HG03097 (cell line): ENCODE measurements at regions not wholly inside any gene's neighbourhood (a gene's known extent, or its start where the extent isn't known, plus 50 kb on each side); places are given as distances from the start of the nearest gene placed in this dataset.
"Not testable (repeated sequence)": the region's sequence is repeated elsewhere in the genome, so short reads cannot be mapped to it uniquely, and the experiment has no call there.

Source experiments
- ATAC-seq: cut with Tn5 transposase; IDR thresholded peaks from one replicate; pipeline ENCODE4 v1.9.1; 2021; ENCODE audit not compliant: unreplicated experiment, low FRiP score

DNA sequence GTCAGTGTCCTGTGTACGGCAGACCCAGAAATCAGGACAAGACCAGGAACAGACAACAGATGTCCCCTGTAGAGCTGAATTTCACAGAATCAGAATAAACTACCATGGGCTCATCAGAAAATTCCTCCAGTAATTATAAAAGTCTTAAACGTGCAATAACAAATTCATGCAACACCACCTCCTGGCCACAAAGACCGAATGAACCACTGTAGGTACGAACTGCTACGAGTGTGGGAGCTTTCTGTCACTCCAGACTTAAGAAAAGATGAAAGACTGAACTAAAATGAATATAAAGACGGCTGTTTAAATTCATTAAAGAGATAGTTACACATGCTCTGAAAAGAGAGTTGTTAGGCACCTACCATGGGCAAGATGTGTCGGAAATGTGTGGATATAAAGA is 333.5 kb downstream of the RRAGC start:
- ATAC-seq = no peak

DNA sequence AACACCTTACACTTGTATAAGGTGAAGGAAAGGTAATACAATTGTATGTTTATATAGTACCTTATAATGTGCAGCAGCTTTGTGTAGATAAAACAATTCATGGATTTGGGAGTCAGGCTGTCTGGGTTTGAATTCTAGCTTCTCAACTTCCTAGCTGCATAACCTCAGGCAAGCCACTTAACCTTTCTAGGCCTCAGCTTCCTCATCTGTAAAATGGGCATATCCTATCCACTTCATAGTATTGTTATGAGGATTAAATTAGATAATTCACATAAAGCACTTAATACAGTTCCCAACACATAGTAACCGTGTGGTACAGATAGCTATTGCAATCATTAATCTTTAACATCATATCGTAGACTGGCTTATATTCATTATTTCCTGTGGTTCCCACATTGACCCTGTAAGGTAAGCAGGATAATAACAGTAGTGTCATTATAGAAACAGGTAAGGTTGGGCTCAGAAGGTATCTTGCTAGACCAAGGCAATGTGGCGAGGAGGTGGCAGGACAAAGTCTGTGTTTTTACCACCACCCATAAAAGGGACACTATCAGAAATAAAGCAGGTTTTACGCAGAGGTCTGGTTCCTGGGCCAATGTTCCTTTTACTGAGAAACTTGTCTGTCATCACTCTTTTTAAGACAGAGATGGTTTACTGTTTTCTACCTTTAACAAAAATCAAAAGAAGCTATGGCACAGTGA is 334.1 kb downstream of the RRAGC start:
- no peak for ATAC-seq

DNA sequence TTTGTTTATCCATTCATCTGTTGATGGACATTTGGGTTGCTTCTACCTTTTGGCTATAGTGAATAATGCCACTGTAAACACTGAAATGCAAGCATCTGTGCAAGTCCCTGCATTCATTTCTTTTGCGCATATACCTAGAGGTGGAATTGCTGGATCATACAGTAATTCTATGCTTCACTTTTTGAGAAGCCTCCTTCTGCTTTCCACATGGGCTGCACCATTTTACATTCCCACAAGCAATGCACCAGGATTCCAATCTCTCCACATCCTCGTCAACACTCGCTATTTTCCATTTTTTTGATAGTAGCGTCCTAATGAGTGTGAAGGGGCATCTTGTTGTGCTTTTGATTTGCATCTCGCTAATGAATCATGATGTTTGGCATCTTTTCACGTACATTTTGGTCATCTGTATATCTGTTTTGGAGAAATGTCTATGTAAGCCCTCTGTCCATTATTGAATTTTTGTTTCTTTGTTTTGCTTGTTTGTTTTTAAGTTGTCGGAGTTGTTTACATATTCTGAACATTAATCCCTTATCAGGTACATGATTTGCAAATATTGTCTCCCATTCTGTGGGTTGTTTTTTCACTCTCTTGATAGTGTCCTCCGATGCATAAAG is 335.4 kb downstream of the RRAGC start:
- no peak for ATAC-seq

DNA sequence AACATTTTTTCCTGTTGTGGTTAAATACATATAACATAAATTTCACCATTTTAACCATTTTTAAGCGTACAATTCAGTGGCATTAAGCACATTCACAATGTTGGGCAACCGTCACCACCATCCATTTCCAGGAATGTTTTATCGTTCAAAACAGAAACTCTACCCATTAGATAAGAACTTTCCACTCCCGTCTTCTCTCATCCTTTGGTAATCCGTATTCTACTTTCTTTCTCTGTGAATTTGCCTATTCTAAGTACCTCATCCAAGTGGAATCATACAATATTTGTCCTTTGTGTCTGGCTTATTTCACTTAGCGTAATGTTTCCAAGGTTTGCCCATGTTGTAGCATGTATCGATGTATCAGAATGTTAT is 336.0 kb downstream of the RRAGC start:
- no peak for ATAC-seq

DNA sequence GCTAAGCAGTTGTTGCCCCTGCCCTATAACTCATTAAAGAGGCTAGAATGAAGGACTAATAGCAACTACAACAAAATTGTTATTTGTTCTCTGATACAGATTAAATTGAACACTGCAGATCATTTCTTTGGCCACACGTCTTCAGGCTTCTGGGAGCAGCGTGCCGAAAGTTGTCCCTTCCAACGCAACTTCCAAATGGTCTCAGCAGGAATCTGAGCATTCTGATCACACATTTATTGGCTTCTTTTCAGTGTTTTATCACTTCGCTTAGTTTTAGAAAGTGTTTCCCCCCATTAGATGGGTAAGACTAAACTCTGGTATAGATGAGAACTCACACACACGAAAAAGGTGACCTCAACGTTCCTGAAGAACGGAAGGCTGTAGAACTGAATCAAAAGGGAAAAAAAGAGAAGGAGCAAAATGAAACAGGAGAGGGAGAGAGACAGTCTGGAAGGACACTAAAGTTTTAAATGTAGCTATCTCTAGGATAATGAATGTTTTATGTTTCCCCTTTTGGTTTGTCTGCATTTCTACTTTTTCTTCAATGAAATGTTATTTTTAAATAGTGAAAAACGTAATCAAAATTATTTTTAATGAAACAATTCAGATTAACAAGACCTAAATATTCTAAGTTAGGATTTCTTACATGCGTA is 336.5 kb downstream of the RRAGC start:
- ATAC-seq = no peak

DNA sequence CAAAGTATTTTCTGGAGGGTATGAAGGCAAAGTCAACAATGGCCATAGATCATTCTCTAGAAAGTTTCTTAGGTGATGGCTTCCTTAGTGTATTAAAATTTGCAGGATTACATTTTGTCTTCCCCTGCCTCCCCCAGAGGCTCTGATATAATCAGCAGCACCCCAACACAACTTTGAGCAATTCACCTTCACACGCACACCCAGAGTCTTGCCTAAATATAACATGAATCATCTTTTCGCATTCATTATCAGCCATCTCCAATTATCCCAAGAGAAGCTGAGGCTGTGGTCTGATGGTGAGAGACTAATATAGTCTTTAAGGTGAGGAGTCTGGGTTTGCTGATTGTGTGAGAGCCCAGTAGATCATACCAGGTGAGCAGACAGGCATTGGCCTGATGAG is 343.0 kb downstream of the RRAGC start:
- no peak for ATAC-seq

DNA sequence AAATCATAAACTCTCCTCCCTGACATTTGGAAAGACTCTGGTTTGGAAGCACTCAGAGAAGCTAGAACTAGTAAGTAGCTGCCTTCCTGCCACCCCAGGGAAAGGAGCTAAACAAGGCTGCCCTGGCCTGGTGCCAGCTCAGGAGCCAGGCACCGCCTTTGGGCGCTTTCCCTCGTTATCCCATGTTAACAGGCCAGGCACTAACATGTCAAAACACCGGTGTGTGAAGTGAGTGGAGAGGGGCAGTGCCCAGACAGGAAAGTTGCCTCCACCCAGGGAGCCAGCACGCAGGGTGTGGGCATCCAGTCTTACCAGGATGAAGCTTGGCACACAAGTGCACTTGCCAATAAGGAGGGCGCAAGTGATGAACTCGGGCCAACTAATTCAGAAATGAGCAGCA is 346.8 kb downstream of the RRAGC start:
- no peak for ATAC-seq

DNA sequence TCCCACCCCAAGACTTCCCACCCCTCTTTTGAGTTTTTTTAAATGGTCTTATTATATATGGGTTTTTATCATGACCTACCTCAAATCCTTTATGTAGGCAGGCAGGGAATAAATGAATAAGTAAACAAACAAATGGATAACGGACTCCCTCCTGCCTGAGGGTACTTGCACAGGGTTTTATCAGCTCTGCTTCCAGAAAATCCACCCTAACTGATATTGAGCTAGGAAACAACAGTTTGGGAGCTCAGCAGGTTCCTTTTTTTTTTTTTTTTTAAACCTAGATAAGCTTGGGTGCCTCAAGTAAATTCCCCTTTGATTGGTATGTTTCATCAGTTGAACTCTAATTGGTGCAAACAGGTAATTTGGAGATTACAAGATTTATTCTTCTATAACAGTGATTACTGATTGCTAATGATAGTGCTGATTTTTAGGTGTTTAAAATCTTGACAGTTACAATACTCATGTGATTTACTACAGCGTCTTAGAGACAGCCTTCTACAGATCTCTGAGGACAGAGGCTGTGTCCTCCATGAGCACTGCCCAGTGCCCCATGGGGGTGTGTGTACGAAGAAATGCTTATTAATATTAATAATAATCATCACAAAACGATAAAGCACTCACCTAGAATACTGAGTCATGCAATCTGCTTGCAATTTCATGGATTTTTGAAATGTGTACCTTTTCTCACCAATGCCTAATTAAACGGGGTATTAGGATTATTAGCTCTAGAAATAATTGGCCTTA is 347.4 kb downstream of the RRAGC start:
- no peak for ATAC-seq

DNA sequence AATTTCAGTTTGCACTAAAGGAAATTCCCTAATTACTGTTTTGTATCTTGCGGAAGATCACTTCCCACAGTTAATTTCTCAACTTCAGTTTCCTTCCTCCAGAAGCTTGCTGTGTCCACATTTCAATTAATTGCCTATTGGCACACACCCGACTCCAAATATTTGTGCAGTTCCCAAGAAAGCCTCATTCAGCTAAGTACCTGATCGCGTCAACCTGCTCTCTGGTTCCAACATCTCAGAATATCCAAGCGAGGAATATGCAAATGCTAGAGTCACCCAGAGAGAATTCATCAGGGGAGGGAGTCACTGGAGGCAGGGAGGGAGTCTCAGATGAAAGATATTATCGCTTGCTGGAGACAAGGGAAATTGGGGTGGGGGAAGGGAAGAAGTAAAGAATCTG is 351.3 kb downstream of the RRAGC start:
- ATAC-seq = no peak

DNA sequence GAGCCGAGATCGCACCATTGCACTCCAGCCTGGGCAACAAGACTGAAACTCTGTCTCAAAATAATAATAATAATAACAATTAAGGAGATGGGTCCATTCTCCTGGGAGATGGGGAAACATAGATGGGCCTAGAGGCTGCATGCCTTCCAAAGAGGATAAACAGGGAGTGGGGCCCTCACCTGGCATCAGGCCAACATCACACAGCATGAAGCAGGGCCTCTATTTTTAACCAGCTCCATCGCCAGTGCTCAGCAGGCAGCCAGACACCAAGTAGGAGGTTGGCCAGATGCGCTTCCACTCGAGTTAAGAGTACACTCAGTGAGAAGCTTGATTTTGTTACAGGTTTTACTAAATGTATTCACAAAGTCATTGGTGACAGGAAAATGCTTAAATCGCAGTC is 352.0 kb downstream of the RRAGC start:
- no peak for ATAC-seq

DNA sequence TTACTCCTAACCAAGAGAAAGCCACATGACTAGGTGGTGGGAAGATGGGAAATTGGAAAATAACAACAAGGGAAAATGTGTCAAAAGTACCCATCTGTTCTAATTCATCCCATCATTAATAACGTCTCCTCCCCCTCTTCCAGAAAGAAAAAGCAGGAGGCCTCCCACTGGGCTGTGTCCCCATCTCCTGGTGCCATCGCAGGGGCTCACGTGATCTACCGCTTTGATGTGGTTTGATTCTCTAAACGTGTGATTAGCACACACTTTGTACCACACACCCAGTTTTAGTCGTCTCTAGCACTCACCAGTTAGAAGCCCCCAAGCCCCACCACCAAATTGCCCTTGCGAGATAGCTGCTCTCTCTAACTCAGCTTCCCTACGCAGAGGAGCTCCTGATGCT is 353.6 kb downstream of the RRAGC start:
- no peak for ATAC-seq

DNA sequence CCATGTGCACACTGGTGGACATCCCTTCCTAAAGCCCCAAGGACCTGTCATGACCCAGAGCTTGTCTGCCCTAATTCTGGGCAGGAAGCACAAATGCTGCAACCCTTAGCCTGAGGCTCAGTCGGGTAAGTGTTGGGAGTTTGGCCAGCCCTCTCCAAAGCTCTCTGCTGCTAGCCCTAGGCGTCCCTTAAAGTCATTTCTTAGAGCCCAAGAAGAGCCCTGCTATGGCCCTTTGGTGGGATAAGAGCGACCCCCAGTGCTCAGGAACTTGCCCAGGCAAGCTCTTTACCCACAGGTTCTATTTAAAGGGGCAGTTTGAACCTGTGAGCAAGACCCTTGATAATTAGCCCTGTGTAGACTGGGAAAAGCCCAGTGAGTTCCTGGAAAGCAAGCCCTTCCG is 356.8 kb downstream of the RRAGC start:
- no peak for ATAC-seq

DNA sequence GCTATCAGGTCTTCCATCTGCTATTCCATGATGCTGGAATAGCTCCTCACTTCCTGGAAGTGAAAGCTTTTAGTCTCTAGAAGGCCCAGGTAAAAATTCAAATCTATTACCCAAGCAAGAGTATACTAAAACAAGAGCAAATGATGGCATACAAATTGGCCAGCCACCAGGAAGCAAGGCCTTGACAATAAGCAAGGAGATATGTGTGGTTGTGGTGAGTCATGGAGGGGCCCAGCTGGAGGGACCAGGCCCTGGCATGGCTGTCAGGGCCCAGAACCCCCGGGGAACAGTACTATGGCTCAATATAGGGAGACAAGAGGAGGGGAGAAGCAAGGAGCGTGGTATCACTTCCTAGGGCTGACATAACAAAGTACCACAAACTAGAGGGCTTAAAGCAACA is 358.7 kb downstream of the RRAGC start:
- no peak for ATAC-seq

DNA sequence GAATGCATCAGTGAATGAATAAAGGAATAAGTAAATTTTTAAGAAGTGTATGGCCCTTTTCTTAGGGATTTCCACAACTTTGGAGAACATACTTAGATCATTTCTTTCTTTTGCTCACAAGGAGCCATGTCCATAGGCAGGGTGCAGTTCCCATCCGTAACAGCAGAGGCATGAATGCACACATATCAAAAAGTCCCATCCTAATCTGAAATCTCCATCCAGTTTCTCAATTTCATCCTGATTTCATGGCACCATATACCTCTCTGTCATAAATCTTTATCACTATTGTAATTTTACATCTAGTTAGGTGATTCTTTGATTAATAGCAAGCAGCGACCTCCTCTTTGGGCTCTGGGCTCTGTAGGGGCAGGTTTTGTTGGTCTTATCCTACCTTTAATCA is 359.2 kb downstream of the RRAGC start:
- ATAC-seq = no peak

DNA sequence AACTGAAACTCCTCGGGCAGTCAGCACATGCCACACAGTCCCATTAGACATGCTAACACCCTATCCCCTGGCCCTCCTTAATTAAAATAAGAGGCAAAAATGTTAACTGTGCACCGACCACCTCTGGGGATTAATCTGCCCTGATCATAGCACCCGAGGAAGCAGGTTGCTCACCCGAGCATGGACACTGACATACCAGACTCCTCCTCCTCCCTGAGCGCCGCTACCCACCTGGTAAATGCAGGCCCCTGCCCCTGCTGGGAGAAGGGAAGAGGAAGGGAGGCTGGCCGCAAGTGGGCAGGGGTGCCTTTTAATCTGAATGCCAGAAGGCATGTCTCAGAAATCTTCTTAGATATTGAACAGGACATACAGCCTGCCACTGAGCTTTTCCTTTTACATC is 360.9 kb downstream of the RRAGC start:
- no peak for ATAC-seq

DNA sequence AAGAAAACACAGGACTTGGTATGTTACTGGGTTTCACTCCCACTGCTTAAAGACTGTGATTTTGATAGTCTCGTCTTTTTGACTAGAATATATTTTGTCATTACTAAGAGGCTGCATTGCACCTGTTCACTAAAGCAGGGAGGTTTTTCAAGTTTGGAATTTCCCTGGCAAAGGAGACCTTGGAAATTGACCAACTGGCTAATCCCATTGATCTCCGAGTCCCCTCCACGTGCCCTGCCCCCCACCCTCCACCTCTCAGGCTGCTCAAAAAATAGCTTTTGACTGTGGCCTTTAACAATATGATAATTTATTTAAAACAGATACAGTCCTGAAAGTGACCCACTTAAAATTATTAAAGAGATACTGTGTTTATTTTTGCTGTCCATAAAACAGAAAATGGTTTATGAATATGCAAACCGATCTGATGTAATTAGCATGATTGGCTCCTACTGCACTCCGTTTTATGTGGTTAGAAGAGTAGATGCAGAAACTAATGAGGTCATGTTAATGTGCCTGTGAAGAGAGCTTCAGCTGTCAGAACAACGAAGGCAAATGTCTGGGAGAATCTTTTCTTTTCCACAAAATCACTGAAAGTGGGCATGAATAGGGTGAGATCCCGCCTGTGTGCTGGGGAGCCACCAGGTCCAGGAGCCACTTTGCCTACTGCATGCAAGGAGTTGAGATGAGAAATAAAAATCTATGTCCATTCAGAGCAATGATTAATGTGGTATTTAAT is 361.5 kb downstream of the RRAGC start:
- ATAC-seq = no peak

DNA sequence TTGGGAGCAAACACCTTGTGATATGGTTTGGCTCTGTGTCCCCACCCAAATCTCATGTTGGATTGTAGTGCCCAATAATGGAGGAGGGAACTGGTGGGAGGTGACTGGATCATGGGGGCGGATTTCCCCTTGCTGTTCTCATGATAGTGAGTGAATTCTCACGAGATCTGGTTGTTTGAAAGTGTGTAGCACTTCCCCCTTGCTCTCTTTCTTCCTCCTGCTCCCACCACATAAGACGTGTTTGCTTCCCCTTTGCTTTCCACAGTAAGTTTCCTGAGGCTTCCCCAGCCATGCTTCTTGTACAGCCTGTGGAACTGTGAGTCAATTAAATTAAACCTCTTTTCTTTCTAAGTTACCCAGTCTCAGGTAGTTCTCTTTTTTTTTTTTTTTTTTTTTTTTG is 366.3 kb downstream of the RRAGC start:
- not testable (repeated sequence) for ATAC-seq

DNA sequence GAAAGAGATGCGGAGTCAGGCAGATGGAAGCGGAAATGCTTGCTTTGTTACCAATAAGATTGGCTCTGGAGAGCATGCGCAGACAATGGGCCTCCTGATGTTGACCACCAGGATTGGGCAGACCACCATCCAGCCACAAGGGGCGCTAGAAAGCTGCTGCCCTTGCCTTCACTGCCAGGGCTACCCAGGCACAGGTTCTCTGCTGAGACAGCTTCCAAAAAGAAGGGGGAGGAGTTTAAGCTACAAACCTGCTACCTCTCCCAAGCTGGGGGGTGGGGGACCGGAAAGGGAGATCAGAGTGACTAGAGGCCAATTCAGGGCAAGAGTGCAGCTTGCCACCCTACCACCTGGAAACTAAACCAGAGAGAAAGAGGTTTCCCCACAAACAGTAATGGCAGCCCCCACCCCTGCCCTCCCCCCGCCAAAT is 369.7 kb downstream of the RRAGC start:
- no peak for ATAC-seq

DNA sequence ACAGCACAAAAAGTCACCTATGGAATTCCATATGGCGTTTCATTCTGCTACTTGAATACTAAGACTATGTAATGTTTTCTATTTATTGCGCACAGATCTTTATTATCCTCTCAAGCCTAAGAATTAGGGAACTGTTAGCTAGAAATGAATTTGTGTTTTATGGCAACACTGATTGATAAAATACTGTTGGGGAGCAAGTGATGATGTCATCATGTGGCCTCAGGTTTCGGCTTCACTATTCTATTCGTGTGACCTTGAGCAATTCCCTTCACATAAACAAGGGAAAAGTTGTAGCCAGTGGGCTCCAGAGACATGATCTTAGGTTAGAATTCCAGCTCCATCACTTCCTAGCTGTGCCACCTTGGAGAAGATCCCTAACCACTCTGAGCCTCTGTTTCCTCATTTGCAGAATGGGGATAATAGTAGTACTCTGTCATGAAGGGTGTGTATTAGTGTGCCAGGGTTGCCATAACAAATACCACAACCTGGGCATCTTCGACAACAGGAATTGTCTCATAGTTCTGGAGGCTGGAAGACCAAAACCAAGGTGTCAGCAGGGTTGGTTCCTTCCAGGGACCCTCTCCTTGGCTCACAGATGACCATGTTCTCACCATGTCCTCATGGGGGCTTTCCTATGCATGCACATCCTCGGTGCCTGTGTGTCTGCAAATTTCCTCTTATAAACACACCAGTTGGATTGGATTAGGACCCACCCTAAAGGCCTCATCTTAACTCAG is 371.2 kb downstream of the RRAGC start:
- no peak for ATAC-seq

DNA sequence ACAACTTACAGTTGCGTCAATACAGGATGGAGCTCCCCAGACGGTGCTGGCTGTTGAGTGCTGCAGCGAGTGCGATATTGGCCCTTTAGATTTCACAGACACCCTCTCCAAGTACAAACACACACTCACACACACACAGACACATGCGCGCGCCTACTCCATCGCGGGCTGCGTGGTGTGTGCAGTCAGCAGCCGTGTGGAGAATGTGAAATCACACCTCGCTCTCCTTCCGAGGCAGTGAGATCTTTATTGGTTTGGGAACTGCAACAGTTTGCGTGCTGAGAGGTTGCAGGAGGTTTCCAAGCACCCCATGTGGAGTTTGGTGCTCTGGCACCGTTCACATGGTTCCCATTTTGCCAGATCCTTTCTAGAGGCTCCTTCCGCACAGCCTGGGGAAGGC is 372.2 kb downstream of the RRAGC start:
- ATAC-seq = no peak
